CD4-positive, alpha-beta T cell treated with Interleukin-15 for 4 hours (primary cell): ENCODE measurements at regions not wholly inside any gene's neighbourhood (a gene's known extent, or its start where the extent isn't known, plus 50 kb on each side); places are given as distances from the start of the nearest gene placed in this dataset.

Experiments used
- DNase-seq: peaks from one replicate; pipeline ENCODE4 v3.0.0-alpha.2; 2020; ENCODE audit warnings: low spot score

DNA sequence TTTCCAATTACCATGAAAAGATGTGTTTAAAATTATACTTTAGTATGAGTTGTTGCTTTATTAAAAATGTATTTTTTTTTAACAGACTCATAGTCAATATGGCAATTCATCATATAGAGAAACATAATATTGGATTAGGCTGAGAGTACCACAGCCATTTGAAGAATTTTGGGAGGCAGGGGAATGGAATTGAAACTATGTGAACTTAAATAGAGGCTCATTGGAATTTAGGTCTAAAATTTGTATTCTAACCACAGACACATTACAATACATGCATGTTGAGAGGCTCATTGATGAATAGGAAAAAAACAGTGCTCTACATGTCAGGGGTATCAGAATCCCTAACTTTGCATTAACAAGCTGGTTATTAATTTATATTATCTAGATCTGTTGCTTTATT is 269.6 kb downstream of the DKK2 start:
- no peak for DNase-seq

GRCh38 chr4:106764774-106765173 is 271.3 kb downstream of the DKK2 start:
- no peak for DNase-seq

DNA sequence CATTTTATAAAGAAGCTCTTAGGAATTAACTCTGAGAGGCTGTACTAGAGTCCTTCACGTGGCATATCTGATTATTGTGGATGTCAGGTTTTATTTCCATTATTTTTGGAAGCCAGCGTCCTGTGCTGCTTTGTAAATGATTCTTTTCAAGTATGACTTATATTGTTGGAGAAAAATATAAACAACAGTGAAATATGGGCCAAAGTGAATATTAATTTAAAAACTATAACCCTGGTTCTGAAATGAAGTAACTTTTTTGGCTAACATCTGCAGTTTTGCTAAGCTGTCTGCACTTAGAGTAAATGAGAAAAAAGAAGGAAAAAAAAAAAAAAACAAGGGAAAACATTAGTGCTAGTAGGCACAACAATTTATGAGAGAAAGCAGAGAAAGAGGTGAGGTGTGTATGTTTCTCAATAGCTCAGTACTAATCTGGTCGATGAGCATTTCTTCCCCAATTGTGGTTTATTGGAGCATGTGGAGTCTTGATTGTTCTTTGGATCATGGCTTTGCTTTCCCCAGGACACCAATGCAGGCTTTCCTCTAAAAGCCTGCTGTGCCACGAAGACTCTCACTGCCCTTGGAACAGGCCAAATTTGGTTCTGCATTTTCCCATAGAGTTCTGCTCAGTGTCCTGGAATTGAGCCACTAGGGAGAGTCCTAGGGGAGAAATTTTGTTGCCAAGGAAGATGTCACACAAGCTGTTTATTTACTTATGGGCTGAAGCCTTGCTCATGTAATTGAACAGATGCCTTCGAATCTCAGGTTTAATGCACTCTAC is 273.3 kb downstream of the DKK2 start:
- no peak for DNase-seq

- DNase-seq, result no peak
Measured at GRCh38 chr4:106753426-106753825, 282.7 kb downstream of the DKK2 start.

- DNase-seq, result no peak
Measured at GRCh38 chr4:106746451-106746850, 289.7 kb downstream of the DKK2 start.

DNA sequence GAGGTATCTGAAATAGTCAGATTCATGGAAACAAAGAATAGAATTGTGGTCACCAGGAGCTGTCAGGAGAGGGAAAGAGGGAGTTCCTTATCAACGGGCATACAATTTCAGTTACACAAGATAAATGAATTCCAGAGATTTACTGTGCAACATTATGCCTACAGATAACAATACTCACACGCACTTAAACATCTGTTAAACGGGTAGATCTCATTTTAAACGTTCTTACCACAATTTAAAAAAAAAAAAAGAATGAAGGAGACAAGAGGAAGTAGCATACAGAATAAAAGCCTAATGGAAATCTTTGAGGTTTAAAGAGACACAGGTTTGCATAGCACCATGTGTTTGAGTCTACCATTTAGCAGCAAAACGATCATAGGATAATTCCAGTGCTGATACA is 298.0 kb downstream of the DKK2 start:
- no peak for DNase-seq

DNA sequence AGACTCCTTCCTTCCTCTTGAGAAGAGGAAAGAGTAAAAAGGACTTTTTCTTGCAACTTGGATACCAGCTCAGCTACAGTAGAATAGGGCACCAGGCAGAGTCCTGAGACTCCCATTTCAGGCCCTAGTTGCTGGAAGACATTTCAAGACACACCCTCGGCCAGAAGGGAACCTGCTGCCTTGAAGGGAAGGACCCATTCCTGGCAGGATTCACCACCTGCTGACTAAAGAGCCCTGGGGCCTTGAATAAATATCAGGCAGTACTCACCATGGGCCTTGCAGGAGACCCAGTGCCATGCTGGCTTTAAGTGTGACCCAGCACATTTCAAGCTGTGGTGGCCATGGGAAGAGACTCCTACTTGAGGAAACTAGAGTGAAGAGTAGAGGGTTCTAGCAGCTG is 317.6 kb downstream of the DKK2 start:
- DNase-seq, result no peak

DNA sequence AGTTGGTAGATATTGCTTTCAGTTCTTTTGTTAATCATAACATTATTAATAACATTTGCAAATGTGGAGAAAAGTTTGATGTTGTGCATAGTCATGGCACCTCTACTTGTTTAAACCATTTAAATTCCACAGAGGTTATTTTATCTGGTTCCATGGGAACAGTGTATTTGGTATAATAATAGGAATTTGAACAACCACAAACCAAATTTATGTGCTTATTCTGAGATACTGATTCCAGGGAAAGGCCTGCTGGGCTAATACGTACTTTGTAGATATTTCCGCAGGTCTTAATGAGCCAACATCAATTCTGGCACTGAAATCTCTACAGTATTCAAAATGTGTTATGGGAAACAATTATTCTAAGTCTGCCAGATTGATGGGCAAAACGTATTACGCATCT is 319.0 kb downstream of the DKK2 start:
- DNase-seq, result no peak

GRCh38 chr4:106715825-106716224 is 320.3 kb downstream of the DKK2 start:
- no peak for DNase-seq

DNA sequence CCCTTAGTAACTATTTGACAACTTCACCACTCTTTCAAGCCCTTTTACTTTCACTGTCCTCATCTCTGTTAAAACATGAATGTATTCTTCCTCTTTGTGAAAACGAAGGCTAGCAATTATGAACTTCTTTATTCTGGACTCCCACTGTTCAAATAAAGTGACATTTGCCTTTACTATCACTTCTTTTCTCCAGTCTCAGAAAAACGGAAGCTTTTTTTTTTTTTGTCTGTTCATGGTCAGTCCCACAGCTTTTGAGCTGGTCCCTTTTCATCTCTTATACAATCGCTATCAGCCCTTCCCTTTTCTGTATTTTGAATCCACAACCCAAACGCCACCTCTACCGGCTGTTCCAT is 327.7 kb downstream of the DKK2 start:
- no peak for DNase-seq

- no peak for DNase-seq
Measured at GRCh38 chr4:106707776-106708463, 328.2 kb downstream of the DKK2 start.

- DNase-seq, result no peak
Measured at GRCh38 chr4:106704253-106704870, 331.8 kb downstream of the DKK2 start.

- DNase-seq, result no peak
Measured at GRCh38 chr4:106700321-106700720, 331.7 kb upstream of the GIMD1 start.

- DNase-seq, result no peak
Measured at GRCh38 chr4:106698621-106699195, 330.1 kb upstream of the GIMD1 start.

DNA sequence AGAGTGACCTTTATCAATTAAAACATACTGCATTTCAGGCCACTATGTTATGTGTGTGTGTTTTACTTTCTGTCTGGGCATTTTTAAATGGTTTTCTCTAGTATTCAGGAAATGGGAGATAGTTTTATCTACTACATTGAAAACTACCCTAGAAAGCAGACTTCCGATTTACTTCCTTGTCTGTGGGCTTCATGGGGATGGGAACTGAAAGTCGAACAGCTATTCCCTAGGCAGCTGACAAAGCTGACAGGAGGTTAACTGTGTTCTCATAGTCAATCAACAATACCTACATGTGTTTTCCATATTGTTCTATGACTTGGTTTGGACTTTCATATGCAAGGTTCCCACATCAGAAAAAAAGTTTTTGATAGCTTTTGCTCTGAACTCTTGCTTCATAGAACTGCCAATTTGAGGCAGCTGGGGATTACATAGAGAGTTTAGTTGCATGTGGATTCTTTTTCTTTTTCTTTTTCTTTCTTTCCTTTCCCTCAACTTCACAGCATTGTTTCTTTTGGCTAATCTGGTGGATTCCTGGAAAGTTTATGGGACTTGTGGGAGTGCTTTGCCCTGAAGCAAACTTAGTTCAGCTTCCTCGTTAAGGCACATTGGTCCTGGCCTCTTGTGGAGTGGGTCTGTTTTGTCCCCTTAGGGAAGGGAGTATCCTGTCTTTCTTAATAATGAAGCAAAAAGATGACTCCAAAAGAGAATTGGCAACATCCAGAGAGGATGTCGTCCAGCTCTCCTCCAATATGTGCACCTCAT is 327.1 kb upstream of the GIMD1 start:
- no peak for DNase-seq

DNA sequence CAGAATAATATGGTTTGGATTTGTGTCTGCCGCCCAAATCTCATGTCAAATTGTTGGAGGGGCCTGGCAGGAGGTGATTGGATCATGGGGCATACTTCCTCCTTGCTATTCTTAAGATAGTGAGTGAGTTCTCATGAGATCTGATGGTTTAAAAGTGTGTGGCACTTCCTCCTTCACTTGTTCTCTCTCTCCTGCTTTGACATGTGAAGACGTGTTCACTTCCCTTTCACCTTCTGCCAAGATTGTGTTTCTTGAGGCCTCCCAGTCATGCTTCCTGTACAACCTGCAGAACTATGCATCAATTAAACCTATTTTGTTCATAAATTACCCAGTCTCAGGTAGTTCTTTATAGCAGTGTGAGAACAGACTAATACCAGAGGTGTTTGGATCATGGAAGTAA is 325.7 kb upstream of the GIMD1 start:
- no peak for DNase-seq

DNA sequence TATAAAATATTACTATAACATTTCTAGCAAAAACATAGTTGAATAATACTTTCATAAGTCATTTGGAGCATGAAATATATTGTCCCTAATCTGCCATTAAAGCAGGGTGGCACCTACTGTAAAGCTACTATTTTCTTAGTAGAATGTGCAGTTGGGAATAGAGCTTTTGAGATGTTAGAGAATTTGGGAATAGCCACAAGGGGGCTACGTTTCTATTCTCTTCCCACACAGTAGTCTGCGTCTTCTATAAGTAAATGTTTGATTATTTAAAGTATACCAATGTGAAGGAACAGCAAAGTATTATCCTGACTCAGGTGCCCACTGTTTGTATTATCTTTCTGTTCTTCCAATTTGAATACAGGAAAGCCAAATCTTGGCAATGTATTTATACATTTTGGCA is 323.2 kb upstream of the GIMD1 start:
- DNase-seq, result no peak

DNA sequence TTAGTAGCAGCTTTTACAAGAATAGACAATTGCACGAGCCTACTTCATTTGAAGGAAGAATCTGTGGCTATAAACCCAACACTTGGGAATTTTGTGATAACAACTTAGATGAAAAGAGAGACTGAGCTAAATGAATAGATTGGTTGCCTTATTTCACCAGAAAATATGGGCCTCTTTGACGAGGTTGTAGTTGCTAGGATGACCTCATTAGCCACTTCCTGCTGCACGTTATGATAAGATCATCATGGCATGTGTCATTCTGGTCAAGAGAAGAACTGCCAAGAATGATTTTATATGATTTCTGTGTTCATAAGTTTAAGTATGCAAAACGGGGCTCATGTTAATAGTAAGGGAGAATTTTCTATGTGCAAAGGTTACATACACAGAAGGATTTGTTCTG is 321.9 kb upstream of the GIMD1 start:
- no peak for DNase-seq

- no peak for DNase-seq
Measured at GRCh38 chr4:106687026-106687425, 318.4 kb upstream of the GIMD1 start.

GRCh38 chr4:106681381-106681921 is 312.9 kb upstream of the GIMD1 start:
- no peak for DNase-seq

DNA sequence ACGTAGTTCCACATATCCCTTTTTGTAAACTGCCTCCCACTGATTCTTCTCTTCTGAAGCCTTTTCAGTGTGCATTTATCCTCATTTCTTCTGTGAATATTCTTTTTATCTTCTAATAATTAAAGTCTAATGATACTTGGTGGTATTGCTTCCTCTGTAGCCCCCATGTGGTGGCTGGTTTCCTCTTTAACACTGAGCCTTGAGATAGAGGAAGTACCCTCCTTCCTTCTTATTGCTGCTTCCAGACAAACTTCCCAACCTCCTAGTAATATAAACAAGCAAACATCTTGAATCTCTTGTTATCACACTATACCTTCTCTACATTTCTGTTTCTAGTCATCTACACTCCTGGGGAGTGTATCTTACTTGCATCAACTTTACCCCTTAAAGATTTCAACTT is 310.5 kb upstream of the GIMD1 start:
- no peak for DNase-seq

DNA sequence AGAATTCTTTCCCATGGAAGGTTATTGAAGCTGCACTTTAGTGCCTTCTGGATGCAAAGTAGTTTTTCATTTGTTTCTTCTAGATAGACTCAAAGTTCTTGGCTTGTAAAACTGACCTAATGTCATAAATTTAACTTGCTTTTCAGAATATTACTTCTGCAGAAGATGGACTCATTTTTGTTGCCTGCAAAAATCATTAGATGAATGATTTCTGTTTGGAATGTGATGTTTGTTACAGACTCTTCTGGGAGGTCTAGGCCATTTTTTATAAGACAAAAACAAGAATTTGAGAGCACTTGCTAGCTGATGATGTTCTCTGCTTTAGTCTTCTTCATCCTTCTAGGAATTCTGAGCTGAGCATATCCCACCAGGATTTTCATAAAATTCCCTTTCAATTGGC is 308.6 kb upstream of the GIMD1 start:
- no peak for DNase-seq
